ENCODE measurements at regions not wholly inside any gene's neighbourhood (a gene's known extent, or its start where the extent isn't known, plus 50 kb on each side); places are given as distances from the start of the nearest gene placed in this dataset.

DNA sequence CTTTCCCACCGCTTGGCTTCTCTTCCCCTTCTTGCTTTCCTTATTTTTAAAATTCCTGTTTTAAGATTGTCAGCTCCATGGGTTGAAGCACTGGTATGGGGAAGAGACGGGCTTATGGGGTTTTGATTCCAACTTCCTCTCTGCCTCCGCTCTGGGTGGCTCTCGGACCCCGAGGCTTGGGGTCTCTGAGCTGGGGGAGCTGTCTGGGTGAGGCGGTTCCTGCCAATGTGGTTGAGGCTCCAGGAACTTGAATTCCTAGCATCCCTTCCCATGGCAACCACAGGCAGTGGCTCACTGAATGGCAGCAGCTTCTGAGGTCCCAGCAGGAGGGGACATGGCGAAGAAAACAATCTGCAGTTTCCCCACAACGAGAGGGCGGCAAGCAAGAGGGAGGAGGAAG is 83.1 kb upstream of the C1orf174 start:
- TF ChIP-seq, protein P1, sequence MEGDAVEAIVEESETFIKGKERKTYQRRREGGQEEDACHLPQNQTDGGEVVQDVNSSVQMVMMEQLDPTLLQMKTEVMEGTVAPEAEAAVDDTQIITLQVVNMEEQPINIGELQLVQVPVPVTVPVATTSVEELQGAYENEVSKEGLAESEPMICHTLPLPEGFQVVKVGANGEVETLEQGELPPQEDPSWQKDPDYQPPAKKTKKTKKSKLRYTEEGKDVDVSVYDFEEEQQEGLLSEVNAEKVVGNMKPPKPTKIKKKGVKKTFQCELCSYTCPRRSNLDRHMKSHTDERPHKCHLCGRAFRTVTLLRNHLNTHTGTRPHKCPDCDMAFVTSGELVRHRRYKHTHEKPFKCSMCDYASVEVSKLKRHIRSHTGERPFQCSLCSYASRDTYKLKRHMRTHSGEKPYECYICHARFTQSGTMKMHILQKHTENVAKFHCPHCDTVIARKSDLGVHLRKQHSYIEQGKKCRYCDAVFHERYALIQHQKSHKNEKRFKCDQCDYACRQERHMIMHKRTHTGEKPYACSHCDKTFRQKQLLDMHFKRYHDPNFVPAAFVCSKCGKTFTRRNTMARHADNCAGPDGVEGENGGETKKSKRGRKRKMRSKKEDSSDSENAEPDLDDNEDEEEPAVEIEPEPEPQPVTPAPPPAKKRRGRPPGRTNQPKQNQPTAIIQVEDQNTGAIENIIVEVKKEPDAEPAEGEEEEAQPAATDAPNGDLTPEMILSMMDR (IDR thresholded peaks at IDR 0.05): no peak
- no peak for TF ChIP-seq POLR2A (IDR thresholded peaks at IDR 0.05)

All from thyroid gland (tissue), 4 donors.